HG02571 (cell line): ENCODE measurements at regions not wholly inside any gene's neighbourhood (a gene's known extent, or its start where the extent isn't known, plus 50 kb on each side); places are given as distances from the start of the nearest gene placed in this dataset.
"Not testable (repeated sequence)": the region's sequence is repeated elsewhere in the genome, so short reads cannot be mapped to it uniquely, and the experiment has no call there.

Experiments used
- ATAC-seq: cut with Tn5 transposase; IDR thresholded peaks from one replicate; pipeline ENCODE4 v1.9.1; 2021; ENCODE audit warnings: mild to moderate bottlenecking, moderate library complexity; ENCODE audit not compliant: unreplicated experiment

- ATAC-seq: no peak
Measured at GRCh38 chr1:221241157-221241556, 361.9 kb downstream of the HLX start.

DNA sequence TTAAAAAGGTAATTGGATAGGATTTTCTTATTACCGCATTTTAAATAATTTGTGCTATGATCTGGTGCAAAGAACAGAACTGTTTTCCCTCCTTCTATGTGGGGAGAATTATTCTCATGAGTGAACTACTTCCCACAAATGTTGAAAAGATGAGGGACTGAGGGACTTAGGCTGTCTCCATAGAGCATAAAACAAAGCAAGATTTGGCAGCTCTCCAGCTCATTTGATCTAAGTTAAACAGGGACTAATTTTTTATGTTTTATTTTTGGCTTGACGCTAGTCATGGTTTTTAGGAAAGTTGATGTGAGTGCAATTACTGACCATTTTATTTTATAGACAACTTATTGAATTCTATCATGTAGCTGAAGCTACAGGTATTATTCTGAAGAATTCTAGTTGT lies 362.3 kb downstream of the HLX start:
- ATAC-seq: no peak

GRCh38 chr1:221246067-221246466 lies 366.8 kb downstream of the HLX start:
- no peak for ATAC-seq

DNA sequence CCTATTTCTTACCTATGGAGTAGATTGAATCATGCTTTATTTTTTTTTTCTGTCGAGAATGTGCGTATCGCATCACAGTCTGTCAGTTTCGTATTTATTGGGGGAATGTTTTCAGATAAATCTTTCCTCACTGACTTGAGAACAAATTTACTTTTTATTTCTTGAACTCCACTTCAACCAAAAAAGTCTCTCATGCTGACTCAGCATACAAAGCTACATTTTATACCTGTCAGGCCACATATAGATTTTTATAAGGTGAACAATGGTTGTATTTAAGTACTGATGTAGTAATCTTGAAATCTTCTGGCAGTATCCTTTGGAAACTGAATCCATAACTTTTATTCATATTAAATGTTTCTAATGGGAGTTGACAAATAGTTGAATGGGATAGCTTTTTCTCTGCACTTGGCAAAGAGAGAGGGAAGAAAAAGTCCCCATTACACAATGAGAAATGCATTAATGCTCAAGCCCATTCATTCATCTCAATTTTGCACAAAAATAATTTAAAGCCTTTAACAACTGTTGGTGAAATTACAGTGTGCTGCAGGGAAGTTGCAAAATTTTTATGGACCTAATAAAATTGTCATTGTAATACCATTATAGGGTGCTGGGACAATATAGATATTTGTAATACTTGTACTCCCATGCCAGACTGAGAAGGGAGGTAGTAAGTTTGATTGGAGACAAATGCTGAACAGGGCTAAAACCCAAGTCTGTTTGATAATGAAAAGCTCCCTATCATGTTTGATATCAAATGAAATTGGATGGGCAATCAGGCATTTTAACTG lies 367.6 kb downstream of the HLX start:
- no peak for ATAC-seq

GRCh38 chr1:221251580-221251979 lies 372.3 kb downstream of the HLX start:
- no peak for ATAC-seq

GRCh38 chr1:221254813-221255212 lies 375.6 kb downstream of the HLX start:
- ATAC-seq: no peak

- no peak for ATAC-seq
Measured at GRCh38 chr1:221256773-221257172, 377.5 kb downstream of the HLX start.

DNA sequence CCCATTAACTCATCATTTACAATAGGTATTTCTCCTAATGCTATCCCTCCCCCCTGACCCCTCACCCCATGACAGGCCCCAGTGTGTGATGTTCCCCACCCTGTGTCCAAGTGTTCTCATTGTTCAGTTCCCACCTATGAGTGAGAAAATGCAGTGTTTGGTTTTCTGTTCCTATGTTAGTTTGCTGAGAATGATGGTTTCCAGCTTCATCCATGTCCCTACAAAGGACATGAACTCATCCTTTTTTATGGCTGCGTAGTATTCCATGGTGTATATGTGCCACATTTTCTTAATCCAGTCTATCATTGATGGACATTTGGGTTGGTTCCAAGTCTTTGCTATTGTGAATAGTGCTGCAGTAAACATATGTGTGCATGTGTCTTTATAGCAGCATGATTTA lies 378.3 kb downstream of the HLX start:
- not testable (repeated sequence) for ATAC-seq

DNA sequence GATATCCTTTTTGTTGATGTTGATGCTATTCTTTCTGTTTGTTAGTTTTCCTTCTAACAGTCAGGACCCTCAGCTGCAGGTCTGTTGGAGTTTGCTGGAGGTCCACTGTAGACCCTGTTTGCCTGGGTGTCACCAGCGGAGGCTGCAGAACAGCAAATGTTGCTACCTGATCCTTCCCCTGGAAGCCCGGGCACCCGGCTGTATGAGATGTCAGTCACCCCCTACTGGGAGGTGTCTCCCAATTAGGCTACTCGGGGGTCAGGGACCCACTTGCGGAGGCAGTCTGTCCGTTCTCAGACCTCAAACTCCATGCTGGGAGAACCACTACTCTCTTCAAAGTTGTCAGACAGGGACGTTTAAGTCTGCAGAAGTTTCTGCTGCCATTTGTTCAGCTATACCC lies 383.4 kb downstream of the HLX start:
- ATAC-seq: not testable (repeated sequence)

GRCh38 chr1:221263831-221264767 lies 384.9 kb downstream of the HLX start:
- ATAC-seq: peak; percentile 76

GRCh38 chr1:221264848-221265247 lies 385.6 kb downstream of the HLX start:
- ATAC-seq: no peak

GRCh38 chr1:221268295-221268694 lies 389.1 kb downstream of the HLX start:
- ATAC-seq: no peak

GRCh38 chr1:221271701-221272100 lies 392.5 kb downstream of the HLX start:
- ATAC-seq: no peak

- no peak for ATAC-seq
Measured at GRCh38 chr1:221272940-221273339, 393.7 kb downstream of the HLX start.

GRCh38 chr1:221274373-221274772 lies 395.1 kb downstream of the HLX start:
- ATAC-seq: no peak

DNA sequence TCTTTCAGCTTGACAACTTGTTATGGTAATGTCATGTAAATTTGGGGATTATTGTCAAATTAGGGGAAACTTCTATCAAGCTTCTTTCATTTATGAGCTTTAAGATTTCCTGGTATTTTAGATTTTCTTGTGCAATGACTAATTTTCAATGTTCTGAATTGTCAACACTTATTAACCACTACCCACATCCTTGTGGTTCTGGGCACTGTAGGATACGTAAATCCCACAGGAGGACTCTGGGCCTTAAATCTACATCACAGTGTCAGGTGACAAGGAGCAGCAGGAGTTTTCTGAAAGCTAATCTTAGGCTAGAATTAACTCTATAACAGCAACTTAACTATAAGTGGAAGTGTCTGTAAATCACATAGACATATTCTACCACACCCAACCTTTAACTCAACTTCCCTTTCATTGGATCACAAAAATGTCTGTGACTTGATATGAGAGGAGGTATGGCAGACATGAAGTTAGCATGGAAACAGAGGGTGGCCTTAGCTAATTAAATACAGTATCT lies 397.7 kb downstream of the HLX start:
- ATAC-seq: no peak

GRCh38 chr1:221279146-221279545 lies 399.9 kb downstream of the HLX start:
- no peak for ATAC-seq

- no peak for ATAC-seq
Measured at GRCh38 chr1:221283532-221283931, 404.3 kb downstream of the HLX start.

DNA sequence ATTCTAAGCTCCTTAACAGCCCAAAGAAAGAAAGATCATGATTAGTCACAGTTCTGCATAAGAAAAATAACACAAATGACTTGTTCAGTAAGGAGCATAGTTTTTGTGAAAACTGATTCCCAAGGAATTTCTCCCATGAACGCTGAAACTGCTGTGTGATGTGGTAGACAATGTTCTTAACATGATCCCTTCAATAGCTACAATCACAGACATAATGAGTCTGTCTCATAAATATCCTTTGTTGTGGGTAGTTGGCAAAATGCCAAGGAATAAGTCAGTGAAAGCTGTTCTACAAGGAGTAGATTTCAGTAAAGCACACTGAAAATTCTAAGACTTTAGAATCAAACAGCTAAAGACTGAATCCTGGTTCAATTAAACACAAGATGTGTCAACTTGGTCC lies 404.8 kb downstream of the HLX start:
- no peak for ATAC-seq

DNA sequence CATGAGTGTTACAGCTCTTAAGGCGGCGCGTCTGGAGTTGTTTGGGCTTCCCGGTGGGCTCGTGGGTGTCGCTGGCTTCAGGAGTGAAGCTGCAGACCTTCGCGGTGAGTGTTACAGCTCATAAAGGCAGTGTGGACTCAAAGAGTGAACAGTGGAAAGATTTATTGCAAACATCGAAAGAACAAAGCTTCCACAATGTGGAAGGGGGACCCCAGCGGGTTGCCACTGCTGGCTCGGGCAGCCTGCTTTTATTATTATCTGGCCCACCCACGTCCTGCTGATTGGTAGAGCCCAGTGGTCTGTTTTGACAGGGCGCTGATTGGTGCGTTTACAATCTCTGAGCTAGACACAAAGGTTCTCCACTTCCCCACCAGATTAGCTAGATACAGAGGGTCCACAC lies 405.7 kb downstream of the HLX start:
- ATAC-seq: not testable (repeated sequence)

GRCh38 chr1:221285458-221286210 lies 406.4 kb downstream of the HLX start:
- not testable (repeated sequence) for ATAC-seq
